Osteoblast (primary cell): ENCODE measurements at regions not wholly inside any gene's neighbourhood (a gene's known extent, or its start where the extent isn't known, plus 50 kb on each side); places are given as distances from the start of the nearest gene placed in this dataset.
A peak's percentile ranks its signal among the peaks of the same experiment; 100 is the strongest.

Experiments
- DNase-seq: peaks from one replicate; pipeline ENCODE4 v3.0.0; 2011; ENCODE audit warnings: low spot score, mixed read lengths; ENCODE audit not compliant: insufficient read length; ENCODE audit errors: missing footprints
- H2AFZ ChIP-seq: 2 replicates; pipeline ENCODE4 v1.6.0; 2011; ENCODE audit warnings: mild to moderate bottlenecking, low read length
- H3K27ac ChIP-seq: 2 replicates; pipeline ENCODE4 v1.5.1; 2011; ENCODE audit warnings: mild to moderate bottlenecking, low read depth, low read length, moderate library complexity
- H3K27me3 ChIP-seq: 2 replicates; pipeline ENCODE4 v1.6.0; 2012; ENCODE audit warnings: mild to moderate bottlenecking, control low read depth, inconsistent platforms, low read length, moderate library complexity; ENCODE audit not compliant: insufficient read depth
- H3K36me3 ChIP-seq: 2 replicates; pipeline ENCODE4 v1.5.1; 2011; ENCODE audit warnings: mild to moderate bottlenecking, low read length, control low read depth, moderate library complexity; ENCODE audit not compliant: insufficient read depth
- H3K4me1 ChIP-seq: 2 replicates; pipeline ENCODE4 v1.5.1; 2011; ENCODE audit warnings: mild to moderate bottlenecking, low read length, control low read depth, moderate library complexity; ENCODE audit not compliant: insufficient read depth
- H3K4me2 ChIP-seq: 2 replicates; pipeline ENCODE4 v1.6.0; 2011; ENCODE audit warnings: mild to moderate bottlenecking, low read length; ENCODE audit not compliant: insufficient read depth
- H3K4me3 ChIP-seq: fragments of 200-600 bp; sonication (generic); 3 replicates; pipeline ENCODE4 v1.5.1; 2012; ENCODE audit warnings: mild to moderate bottlenecking, low read length, inconsistent platforms; ENCODE audit not compliant: insufficient read depth
- H3K79me2 ChIP-seq: 2 replicates; pipeline ENCODE4 v1.6.0; 2012; ENCODE audit warnings: mild to moderate bottlenecking, low read length, control low read depth, inconsistent platforms; ENCODE audit not compliant: insufficient read depth
- H3K9me3 ChIP-seq: 2 replicates; pipeline ENCODE4 v1.5.1; 2011; ENCODE audit warnings: low read depth, low read length, control low read depth
- H4K20me1 ChIP-seq: 2 replicates; pipeline ENCODE4 v1.6.0; 2012; ENCODE audit warnings: mild to moderate bottlenecking, low read length, control low read depth; ENCODE audit not compliant: insufficient read depth
- TF ChIP-seq, protein P1 (sequence below): IDR thresholded peaks from 2 replicates; pipeline ENCODE4 v1.5.1; 2011; ENCODE audit warnings: mild to moderate bottlenecking, low read depth, low read length, moderate library complexity; ENCODE audit errors: extremely low read depth

- Histone ChIP-seq H3K27ac (no peak overlapping the region), H2AFZ (no peak overlapping the region), H3K36me3 (no peaks in the 10 kb centered on the region), H3K4me2 (no peak overlapping the region), H4K20me1 (no peaks in the 10 kb centered on the region), H3K4me1 (no peaks in the 10 kb centered on the region), H3K79me2 (no peaks in the 10 kb centered on the region), H3K9me3 (no peaks in the 10 kb centered on the region), H3K27me3 (no peaks in the 10 kb centered on the region), H3K4me3 (no peak overlapping the region)
- TF ChIP-seq, protein P1, sequence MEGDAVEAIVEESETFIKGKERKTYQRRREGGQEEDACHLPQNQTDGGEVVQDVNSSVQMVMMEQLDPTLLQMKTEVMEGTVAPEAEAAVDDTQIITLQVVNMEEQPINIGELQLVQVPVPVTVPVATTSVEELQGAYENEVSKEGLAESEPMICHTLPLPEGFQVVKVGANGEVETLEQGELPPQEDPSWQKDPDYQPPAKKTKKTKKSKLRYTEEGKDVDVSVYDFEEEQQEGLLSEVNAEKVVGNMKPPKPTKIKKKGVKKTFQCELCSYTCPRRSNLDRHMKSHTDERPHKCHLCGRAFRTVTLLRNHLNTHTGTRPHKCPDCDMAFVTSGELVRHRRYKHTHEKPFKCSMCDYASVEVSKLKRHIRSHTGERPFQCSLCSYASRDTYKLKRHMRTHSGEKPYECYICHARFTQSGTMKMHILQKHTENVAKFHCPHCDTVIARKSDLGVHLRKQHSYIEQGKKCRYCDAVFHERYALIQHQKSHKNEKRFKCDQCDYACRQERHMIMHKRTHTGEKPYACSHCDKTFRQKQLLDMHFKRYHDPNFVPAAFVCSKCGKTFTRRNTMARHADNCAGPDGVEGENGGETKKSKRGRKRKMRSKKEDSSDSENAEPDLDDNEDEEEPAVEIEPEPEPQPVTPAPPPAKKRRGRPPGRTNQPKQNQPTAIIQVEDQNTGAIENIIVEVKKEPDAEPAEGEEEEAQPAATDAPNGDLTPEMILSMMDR, result no peak
- no peak for DNase-seq
These were observed 758.1 kb downstream of the MED13L start for GRCh38 chr12:115519359-115519758.

GRCh38 chr12:115517913-115518312, 759.6 kb downstream of the MED13L start:
- DNase-seq, result no peak
- Histone ChIP-seq H3K9me3 (no peaks in the 10 kb centered on the region), H3K79me2 (no peaks in the 10 kb centered on the region), H3K36me3 (no peaks in the 10 kb centered on the region), H3K4me3 (no peak overlapping the region), H2AFZ (no peak overlapping the region), H4K20me1 (no peaks in the 10 kb centered on the region), H3K4me1 (no peaks in the 10 kb centered on the region), H3K27ac (no peak overlapping the region), H3K4me2 (no peak overlapping the region), H3K27me3 (no peaks in the 10 kb centered on the region)
- TF ChIP-seq, protein P1, result no peak

DNA sequence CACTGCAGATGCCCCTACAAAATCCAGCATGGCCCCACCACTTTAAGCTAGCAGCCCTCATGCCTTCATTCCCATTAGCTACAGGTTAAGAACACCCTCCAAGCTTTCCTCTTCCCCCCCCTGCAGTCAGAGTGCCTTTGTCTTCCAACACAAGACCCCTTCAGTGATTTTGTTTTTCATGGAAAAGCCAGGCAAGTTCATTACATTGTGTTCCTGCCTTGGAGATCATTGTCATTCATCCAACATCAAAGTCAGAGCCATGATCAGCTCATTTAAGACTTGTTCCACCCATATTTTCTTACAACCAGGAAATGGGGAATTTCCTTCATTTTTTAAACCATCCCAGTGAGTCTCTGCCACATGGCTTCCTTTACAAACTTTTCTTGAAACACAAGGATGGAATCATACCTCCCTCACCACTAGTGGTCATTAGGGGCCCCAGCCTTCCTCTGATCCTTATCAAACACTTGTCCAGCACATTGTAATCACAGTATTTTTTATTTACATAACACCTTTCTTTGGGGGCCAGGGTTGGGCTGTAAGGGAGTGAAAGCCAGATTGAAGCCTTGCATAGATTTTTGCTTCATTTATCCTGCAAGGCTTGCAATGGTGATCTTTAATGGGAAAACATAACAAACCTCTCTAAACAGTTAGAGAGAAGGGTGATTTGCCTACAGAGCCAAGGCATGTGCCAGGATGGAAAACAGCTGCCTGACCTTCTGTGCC, 765.3 kb downstream of the MED13L start:
- no peaks in the 10 kb centered on the region for H3K79me2 ChIP-seq
- no peak overlapping the region for H3K4me2 ChIP-seq
- H4K20me1 ChIP-seq, result no peaks in the 10 kb centered on the region
- no peak overlapping the region for H3K4me3 ChIP-seq
- TF ChIP-seq, protein P1, result no peak
- DNase-seq, result peak; percentile 60
- no peaks in the 10 kb centered on the region for H3K4me1 ChIP-seq
- no peaks in the 10 kb centered on the region for H3K27me3 ChIP-seq
- no peaks in the 10 kb centered on the region for H3K36me3 ChIP-seq
- no peaks in the 10 kb centered on the region for H3K9me3 ChIP-seq
- no peak overlapping the region for H3K27ac ChIP-seq
- H2AFZ ChIP-seq, result no peak overlapping the region

- DNase-seq, result no peak
- H3K4me3 ChIP-seq, result no peak overlapping the region
- no peak overlapping the region for H3K4me2 ChIP-seq
- TF ChIP-seq, protein P1, result no peak
- no peak overlapping the region for H3K27ac ChIP-seq
- no peak overlapping the region for H2AFZ ChIP-seq
- no peaks in the 10 kb centered on the region for H4K20me1 ChIP-seq
- H3K4me1 ChIP-seq, result no peaks in the 10 kb centered on the region
- H3K36me3 ChIP-seq, result no peaks in the 10 kb centered on the region
- H3K79me2 ChIP-seq, result no peaks in the 10 kb centered on the region
- H3K27me3 ChIP-seq, result no peaks in the 10 kb centered on the region
- H3K9me3 ChIP-seq, result no peaks in the 10 kb centered on the region
These were observed 766.2 kb downstream of the MED13L start for GRCh38 chr12:115511305-115511704.
